WI38 (cell line): ENCODE measurements at regions not wholly inside any gene's neighbourhood (a gene's known extent, or its start where the extent isn't known, plus 50 kb on each side); places are given as distances from the start of the nearest gene placed in this dataset.

Experiments used
- H3K4me3 ChIP-seq: 2 replicates; pipeline ENCODE4 v1.5.1; 2011; ENCODE audit warnings: low read depth, mild to moderate bottlenecking, control low read depth, low read length
- TF ChIP-seq, protein P1 (sequence below): IDR thresholded peaks from 2 replicates; pipeline ENCODE4 v1.5.1; 2012; ENCODE audit warnings: low read depth, mild to moderate bottlenecking, control low read depth, low read length

- TF ChIP-seq, protein P1, sequence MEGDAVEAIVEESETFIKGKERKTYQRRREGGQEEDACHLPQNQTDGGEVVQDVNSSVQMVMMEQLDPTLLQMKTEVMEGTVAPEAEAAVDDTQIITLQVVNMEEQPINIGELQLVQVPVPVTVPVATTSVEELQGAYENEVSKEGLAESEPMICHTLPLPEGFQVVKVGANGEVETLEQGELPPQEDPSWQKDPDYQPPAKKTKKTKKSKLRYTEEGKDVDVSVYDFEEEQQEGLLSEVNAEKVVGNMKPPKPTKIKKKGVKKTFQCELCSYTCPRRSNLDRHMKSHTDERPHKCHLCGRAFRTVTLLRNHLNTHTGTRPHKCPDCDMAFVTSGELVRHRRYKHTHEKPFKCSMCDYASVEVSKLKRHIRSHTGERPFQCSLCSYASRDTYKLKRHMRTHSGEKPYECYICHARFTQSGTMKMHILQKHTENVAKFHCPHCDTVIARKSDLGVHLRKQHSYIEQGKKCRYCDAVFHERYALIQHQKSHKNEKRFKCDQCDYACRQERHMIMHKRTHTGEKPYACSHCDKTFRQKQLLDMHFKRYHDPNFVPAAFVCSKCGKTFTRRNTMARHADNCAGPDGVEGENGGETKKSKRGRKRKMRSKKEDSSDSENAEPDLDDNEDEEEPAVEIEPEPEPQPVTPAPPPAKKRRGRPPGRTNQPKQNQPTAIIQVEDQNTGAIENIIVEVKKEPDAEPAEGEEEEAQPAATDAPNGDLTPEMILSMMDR = no peak
- H3K4me3 ChIP-seq = no peak overlapping the region
Measured at GRCh38 chr7:123367031-123367430, 167.3 kb upstream of the SLC13A1 start.

DNA sequence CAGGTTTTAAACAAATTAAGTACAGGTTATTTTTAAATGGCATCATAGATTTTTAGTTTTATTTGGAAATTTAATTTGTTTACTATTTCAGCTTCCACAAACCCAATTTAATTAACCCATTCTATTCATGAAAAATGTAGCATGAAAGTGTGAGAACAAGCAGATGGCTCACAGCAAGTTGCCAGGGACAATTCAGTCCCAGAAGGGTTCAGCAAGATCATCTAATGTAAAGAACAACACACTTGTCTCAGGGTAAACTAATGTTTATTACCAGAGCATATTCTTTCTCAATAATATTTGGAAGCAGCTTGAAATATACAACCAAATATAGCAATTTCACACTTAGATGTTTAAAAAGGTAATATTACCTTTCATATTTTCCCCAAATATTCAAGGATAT lies 166.9 kb upstream of the SLC13A1 start:
- no peak overlapping the region for H3K4me3 ChIP-seq
- TF ChIP-seq, protein P1 = no peak

GRCh38 chr7:123360631-123361030 lies 160.9 kb upstream of the SLC13A1 start:
- TF ChIP-seq, protein P1 = no peak
- H3K4me3 ChIP-seq = no peak overlapping the region

DNA sequence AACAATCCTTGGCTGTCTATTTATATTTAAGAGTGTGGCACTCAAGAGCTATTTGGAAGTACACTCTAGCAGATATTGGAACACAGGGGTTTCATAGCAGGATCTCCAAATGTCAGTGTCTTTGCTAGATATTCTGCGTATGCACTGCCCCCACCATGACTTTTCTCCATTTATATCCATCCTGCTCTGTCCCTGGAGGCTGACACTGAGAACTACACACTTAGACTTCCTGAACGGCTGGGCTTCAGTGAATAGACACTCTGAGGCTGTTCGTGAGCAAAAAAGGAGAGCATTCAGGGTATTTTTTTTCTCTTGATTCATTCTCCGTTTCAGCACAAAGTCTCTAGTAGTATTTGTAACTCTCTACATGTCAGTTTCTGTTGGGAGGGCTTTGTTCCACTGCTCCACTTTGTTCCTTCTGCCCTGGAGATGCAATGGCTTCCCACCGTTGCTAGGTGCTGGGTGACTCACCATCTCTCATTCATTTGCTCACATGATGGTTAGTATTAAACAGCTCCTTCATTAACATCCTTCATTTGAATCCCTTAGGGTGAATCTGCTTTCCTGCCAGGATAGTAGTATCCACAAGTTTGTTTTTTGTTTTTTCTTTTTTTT lies 155.9 kb upstream of the SLC13A1 start:
- no peak overlapping the region for H3K4me3 ChIP-seq
- TF ChIP-seq, protein P1 = no peak

DNA sequence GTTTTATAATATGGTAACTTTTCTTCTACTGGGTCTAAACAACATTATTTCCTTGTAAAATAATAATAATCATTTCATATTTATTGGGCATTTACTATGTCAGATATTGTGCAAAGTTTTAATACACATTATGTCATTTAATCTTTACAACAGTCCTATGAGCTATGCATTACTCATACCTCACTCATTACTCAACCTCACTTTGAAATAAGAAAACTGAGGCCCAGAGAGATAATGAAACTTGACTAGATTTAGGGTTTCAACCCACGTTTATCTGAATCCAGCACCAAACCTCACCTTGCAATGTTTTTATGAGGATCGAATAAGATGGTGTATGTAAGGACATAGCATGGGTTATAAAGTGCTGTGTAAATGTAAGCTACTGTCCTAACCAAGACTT lies 153.2 kb upstream of the SLC13A1 start:
- no peak overlapping the region for H3K4me3 ChIP-seq
- TF ChIP-seq, protein P1 = no peak

DNA sequence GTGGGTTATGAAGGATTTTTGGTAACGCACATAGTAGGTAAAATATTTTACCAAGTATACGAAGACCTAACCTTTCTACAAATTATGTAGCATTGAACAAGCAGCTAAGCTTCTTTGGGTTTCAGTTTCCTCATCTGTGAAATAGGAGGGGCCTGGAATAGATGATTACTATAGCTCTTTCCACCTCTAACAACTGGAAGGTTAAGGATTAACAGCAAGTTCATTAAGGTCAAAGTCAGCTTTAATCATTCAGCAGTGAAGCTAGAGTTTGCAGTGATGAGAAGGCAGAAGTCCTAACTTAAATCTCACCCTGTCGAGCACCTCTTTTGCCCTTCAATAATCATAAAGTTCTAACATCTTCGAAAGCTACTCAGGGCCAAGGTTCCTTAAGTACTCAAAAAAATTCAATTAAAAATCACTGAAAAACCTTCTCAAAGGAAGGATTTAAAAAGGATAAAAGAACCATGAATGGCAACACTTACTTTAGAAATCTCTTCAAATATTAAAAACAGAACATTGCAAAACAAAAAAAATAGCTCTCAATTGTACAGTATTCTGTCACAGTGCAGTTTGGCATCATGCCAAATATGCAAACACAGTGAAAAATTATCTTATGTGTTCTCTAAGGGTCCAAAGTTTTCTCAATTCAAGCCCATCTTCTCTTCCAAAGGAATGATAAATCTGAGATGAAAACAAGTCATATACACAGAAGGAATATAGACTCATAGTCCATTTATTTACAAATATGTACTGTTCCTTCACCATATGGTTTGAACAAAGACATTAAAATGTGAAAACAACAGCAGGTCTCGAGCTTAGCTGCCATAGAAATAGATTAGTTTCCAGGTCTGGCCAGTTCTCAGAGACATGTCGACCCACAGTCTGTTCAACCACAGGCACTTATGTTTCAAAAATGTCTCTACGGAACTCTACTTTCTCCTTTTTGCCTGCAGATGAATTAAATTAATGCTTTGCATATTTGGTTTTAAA lies 152.0 kb upstream of the SLC13A1 start:
- TF ChIP-seq, protein P1 = no peak
- H3K4me3 ChIP-seq = no peak overlapping the region

DNA sequence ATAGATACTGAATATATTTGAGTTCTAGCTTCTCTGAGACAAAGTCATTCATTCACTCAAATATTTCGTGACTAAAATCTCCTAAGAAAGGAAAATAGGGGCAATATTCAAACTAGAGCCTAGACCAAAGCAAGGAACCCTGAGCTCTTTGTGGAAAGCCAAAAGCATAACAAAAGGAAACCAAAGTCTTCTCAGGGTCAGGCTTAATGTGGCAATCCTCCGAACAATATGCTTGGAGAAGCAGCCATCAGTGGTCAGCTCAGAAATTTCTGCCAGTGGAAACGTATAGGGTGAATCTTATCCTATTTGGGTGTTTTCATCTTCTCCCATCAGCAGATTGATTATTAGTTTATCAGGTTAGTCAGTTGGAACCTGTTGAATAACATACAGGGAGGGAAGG lies 151.3 kb upstream of the SLC13A1 start:
- TF ChIP-seq, protein P1 = no peak

More for the DNA sequence above, 151.3 kb upstream of the SLC13A1 start:
- H3K4me3 ChIP-seq = no peak overlapping the region
